ENCODE measurements at regions not wholly inside any gene's neighbourhood (a gene's known extent, or its start where the extent isn't known, plus 50 kb on each side); places are given as distances from the start of the nearest gene placed in this dataset.

DNA sequence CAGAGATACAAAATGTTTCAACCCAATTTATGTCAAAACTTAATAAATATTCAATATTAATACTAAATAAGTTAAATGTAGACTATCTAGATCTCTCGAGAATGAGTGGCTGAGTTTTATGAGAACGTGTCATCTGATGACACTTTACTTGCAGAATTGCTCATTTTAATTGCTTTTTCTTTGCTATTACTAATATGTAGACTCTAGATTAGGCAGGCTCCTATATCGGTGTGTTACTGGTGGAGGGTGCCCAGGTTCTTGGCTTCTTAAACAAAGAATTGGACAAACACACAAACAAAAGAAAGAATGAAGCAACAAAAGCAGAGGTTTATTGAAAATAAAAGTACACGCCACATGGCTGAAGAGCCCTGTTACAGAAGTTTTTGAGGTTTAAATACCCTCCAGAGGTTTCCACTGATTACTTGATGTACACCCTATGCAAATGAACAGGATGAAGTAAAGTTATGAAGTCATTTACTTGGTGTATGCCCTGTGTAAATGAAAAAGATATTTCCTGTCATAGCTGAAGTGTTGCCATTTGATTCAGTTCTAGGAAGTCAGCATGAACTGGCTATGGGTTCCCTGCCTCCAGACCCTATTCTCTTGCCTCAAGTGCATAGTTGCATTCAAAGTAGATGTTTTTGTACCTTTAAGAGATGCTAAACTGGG is 122.9 kb upstream of the ITGA4 start:
- no peak for DNase-seq

DNA sequence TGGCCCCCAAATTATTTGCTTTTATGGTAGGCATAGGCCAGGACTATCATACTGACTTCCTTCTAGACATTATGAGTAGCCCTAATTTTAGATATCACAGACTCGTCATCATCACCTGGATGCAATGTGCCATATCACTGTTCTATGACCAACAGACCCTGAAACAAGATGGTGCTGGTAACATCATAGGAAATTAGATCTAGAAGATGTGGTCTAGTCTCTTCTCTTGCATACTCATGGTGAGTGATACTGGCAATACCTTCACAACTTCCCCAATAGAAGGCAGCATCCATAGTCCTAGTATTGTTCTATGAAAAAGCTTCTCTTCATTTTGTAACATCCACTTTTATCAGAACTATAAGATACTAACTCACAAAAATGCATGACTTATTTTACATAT is 116.3 kb upstream of the ITGA4 start:
- DNase-seq, result no peak

DNA sequence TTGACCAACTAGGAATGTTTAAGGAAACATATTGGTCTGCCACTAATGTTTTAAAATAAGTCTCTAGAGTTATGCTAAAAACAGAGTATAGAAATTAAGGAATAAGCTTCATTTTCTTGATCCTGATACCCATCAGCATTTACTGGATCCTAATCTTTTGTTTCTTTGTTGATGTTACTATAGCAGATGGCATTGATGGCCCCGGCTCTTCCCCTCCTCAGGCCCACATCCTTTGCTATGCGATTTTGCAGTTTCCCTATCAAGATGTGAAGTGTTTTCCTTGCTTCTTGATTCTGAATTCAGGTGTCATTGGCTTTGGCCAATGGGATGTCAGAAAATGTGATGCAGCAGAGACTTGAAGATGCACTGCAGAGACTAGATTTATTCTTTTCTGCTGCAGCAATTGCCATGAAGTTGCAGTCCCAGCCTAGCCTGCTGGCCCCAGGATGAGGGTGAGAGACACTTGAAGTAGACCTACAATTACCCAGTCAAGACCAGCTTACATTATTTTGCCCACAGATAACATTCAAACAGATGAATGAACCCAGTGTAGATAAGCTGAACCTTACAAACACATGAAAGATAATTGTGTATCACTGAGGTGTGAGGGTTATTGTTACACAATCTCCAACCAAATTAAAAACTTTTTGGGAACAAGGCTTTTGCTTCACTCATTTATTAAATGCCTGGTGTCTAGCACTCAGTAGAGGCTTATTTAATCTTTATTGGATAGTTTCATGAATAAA is 115.2 kb upstream of the ITGA4 start:
- no peak for DNase-seq

DNA sequence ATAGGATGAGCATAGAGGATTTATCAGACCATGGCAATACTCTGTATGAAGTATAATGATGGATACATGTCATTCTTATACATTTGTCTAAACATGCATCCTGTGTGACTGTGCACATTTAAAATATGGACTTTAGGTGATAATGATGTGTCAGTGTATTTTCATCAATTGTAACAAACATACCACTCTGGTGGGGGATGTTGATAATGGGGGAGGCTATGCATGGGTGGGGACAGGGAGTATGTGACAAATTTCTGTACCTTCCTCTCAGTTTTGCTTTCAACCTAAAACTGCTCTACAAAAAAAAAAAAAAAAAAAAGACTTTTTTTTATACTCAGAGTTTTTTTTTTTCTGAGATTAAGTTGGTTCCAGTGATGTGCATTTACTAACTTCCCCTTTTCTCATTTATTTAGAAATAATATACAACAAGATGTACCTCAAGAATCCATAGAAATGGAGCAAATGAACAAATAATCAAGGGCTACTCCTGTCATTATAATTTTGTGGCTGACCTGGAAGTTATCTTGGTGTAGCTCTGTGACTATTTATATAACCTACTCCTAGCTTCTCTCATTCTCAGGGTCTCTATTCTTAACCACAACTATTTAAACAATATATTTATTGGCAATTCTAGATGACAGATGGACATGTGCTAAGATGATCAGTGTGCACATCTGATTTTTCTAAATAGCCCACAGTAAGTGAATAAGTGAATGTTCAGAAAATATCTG is 108.9 kb upstream of the ITGA4 start:
- no peak for DNase-seq

DNA sequence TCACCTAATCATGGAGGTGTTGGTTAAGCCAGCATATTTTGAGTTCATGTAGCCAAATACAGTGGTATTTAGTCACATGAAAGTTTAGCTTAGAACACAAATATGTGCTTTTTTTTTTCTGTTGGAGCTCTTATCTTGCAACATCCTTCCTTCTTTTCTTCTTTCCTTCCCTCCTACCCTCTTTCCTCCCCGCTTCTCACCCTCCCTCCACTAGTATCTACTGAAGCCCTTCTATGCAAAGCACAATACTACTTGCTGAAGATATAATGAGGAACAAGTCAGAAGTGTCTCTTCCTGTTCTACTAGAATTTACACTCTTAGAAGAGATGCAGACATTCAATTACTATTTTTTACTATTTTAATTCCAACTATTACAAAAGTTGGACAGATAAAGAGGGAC is 105.0 kb upstream of the ITGA4 start:
- no peak for DNase-seq

DNA sequence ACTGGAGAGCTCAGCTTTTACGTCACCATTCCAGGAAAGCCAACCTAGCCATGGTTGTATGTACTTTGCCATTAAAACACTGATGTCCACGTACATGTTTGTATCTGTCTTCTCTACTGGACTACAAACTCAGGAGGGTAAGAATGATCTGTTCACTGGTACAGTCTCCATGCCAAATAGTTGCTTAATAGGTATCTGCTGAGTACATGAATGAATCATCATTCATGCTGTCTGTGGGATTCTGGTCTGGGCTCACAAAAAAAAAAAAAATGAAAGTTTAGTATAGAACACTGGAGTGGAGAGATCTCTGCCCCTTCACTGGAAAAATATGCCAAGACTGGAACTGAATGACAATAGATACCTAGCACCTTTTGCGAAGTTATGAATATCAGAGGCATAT is 102.6 kb upstream of the ITGA4 start:
- no peak for DNase-seq

DNA sequence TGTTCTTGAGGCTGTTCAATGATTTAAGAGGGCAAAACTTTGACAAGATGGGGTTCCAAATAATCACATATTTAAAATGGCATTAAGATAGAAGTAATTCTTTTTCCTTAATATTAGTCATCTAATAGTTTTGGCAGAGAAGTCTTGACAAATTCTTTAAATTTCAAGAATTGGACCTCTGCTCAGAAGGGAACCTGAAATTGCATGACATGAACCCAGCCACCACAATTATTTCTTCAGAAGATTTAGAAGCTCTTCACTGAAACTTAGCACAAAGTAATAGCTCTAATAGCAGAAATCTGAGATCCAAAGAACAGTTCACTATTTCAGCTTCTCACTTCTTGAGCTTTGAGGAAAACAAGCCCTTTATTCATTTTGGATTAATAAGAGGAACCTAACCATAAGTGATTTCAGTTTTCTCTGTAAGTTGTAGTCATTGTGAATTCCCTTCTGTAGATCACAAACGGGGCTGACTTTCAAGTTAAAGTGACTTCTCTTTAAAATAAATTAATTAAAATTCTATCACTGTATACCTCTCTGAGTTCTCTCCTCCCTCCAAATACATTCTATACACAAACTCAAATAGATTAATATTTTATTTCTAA is 100.6 kb upstream of the ITGA4 start:
- no peak for DNase-seq

DNA sequence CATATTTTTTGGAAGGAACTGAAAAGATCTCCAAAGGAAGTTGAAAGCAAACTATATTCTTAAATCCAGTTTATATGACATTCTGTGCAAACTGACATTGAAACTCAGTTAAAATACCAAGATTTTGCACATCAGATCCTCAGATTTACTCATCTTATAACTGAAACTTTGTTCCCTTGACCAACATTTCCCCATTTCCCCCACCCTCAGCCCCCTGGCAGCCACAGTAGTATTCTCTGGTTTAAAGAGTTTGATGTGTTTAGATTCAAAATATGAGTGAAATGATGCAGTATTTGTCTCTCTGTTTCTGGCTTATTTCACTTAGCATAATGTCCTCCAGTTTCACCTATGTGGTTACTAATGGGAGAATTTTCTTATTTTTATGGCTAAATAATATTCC is 99.2 kb upstream of the ITGA4 start:
- DNase-seq, result no peak

DNA sequence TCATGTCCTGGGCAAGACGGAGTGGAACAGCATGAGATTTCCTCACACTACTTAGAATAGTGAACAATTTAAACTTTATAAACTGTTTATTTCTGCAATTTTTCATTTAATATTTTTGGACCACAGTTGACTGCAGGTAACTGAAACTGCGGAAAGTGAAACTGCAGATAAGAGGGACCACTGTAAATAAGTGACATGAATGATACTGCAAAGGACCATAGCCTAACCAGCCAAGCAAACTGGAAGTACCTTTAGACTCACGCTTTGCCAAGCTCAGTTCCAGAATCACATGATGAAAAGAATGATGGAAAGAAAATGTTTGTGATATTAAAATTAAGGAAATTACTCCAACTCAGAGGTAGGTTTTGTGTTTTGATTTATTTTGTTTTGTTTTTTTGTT is 94.6 kb upstream of the ITGA4 start:
- DNase-seq, result no peak

DNA sequence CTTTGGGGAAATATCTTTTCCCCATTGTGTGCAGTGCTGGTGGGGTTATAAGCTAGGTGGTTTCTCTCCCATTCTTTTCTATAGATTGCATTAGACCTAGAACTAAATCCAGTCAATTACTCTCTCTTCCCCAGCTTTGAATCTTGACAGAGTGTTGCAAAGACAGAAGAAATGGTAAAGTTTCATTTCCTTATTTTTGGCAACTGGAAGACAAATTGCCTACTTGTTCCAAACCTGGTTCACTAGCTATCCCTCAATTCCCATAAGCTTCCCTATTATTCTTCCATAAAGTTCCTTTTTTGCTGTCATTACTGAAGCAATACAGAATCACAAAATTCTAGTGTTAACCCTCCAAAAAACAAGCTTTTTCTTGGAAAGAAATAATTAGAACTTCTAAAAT is 94.0 kb upstream of the ITGA4 start:
- DNase-seq, result no peak

DNA sequence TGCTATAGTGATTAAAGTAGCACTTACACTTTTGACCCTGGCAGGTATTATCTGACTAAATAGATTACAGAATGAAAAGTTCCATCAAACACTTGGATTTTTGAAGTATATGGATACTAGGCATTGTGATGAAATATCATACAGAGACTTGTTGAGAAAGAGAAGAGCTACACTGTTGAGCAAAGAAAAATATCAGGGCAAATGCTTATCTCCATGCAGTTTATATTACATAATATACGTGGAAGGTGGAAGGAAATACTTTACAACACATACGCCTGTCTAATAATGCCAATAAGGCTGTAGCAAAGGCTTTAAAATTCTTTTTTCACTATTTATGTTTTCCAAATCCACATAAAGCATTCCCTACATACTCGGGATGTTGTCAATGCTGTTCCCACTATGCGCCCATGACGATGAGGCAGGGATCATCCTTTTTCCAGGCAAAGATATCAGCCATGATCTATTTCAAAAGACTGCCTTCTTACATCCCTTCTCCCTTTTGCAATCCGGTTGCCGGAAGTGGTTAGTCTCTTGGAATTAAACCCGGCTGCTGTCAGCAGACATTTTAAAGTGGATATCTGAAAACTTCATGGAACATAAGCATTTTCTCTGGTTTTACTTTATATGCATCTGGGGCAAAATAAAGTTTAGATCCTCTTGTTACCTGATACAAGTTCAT is 92.6 kb upstream of the ITGA4 start:
- DNase-seq, result no peak

DNA sequence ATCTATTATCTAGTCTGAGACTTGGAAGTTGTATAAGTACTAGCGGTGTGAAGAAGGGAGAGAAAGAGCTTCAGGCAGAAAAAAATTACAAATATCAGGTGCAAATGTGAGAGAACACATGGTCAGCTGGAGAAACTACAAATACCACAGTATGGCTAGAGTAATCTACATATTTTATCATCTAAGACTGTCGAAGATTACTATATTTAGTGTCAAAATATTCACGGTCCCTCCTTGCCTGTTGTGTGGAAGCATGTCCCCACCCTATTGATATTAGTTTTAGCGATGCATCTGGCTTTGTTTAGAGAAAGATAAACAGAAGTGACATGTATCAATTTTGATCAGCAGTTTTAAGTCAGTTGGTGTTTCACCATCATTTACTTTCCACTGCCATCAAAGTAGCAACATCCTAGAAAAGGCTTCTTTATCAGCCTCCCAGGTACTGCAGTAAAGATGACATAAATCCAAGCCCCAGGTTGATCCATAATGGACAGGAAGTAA is 90.5 kb upstream of the ITGA4 start:
- no peak for DNase-seq

DNA sequence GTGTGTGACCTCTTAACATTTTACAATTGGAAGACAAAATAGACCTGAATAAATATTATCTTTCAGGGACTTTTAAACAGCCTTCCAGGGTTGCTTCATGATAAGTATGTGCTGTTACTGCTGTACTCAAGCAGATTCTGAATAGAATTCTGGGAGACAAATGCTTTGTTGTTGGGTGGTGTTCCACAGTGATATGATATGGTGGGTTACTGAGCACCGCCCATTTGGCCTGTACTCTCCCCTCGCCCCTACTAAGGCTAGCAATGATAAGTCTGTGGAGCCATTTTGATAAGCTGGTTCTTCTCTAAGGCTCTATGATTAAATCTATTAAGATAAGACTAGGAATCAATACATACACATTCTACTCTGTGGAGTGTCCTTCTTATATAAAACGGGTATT is 89.8 kb upstream of the ITGA4 start:
- no peak for DNase-seq

DNA sequence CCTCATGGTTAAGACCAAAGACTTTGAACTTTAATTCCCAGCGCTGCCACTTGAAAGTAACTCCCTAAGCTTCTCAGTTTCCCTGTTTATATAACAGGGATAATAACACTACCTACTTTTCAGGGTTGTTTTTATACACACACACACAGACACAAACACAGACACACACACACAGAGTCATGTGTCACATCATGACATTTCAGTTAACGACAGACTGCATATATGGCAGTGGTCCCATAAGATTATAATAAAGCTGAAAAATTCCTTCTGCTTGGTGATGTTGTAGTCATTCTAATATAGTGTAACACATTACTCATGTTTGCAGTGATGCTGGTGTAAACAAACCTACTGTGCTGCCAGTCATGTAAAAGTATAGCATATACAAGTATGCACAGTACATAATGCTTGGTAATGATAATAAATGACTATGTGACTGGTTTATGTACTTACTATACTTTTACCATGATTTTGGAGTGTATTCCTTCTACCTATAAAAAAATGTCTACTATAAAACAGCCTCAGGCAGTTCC is 89.2 kb upstream of the ITGA4 start:
- no peak for DNase-seq

DNA sequence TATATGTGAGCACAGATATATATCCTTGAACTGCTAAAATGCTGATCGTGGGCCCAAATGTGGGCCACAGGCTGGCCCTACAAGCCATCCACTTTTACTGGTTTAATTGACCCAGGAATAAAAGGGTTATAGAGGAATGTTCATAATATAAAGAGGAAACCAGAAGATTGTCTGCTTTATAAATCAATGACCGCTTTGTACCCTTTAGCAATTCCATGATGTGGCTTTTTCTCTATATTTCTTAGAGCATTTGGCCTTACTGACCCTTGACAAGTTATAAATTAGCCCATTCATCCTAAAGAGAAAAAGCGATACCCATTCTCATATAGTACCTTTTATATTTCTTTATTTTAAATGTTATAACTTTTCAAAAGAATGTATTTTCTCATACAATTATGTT is 87.1 kb upstream of the ITGA4 start:
- DNase-seq, result no peak

DNA sequence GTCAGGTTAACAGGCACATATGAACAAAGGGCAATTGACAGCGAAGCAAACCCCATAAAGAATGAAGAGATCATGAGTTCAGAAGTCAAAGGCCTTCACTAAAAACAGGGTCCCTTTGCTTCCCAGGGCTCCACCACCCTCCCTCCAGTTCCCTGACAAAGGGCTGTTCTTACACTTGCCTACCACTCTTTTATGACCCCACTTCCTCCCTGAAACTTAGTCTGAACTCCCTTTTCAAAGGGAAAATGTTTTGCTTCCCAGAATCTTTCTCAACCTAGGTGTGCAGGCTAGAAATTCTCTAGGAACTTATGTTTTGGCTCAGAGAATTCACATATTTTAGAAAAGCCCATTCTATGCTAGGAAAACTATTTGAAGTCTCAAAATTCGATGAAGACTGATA is 86.0 kb upstream of the ITGA4 start:
- DNase-seq, result no peak

DNA sequence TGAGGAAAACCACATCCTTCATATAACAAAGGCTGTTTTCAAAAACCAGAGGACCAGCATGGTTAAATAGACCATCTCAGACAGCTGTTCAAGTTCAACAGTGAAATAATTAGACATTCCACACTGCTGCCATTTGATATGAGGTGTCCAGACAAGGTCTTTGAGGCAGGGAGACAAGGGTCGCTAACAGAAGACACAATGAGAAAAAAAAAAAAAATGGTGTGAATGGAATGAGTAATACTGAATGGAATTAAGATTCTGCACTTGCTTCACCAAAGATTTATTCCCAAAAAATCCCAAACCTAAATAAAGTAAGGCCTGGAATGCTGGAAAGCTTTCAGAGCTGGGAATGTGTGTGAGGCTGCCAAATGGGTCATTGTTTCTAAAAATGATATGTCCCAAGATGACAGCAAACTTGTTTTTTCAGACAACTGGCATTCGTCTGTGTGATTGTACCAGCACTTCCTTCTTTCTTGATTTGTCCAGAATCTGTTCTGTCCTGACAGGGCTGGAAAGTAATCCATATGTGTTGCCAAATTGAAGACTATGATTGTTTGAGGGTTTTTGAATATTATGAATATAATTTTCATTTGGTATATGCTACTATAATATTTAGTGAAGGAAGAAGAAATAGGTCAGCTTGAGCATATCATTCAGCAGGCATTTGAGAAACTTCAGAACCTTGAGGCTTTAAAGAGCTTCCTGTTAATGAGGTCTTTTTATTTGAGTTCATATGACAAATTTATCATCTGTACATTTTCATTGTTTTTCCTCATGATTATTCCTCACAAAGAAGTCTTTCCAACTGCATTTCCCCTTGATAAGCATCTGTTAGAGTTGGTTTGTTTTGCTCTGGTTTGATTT is 85.2 kb upstream of the ITGA4 start:
- DNase-seq, result no peak

DNA sequence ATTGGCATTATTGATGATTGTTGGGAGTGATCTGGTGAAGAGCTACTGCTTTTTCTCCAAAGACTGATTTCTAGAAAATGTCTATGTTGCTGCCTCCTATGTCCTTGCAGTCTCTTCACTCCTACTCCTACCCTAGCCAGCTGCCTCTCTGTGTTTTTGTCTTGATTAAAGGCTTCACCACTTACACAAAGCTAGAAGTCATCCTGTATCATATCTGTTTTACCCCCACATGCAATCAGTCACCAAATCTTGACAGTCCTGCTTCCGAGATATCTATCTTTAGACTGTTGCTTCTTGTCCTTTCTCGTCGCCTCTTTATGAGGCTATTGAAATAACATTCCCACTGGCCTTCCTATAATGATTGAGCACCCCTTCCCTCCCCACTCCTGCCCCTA is 84.5 kb upstream of the ITGA4 start:
- peak in 1 of 56 donors; percentile 0 for DNase-seq

DNA sequence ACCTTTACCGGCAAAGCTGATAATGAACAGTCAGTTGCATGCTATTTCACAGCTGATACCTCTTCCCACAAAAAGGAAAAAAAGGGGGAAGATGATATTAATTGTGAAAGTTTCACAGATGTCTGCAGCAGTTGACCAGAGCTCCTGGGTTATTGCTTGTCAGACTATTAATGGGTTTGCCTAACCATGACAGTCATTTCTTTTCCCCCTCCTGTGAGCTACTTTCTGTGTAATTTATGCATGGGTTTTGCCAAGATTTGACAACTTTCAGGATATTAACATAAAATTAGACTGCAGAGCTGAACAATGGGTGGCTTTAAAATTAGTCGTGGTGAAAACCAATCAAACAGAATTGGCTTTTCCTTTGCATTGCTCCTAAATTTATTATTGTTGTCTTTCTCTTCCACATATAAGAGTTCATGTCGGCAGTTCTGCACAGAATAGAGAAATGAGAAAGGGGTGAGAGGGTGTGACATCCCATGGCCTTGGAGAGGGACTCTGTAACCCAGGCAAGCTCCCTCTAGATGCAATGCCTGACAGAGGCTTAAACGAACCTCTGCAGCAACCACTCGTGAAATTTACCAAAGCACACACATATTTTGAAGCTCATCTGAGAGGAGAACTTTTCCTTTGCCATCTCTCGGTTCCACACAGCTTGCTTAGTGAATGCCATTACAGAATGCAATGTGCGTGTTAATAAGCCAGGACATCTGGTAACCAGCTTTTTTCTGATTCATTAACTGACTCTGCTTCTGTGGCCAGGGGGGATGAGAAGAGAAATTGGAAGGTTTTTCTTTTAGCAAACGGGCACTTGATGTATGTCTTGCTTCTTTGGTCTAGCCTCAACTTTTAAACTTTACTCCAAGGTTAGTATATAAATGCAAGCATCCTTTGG is 82.2 kb upstream of the ITGA4 start:
- DNase-seq, result peak in 1 of 56 donors; percentile 0

Measured in amygdala (tissue), 56 donors.